CD14-positive monocyte (primary cell): ENCODE measurements at regions not wholly inside any gene's neighbourhood (a gene's known extent, or its start where the extent isn't known, plus 50 kb on each side); places are given as distances from the start of the nearest gene placed in this dataset.

Experiments
- DNase-seq, 3 donors: peaks; one replicate each; pipeline ENCODE4 v3.0.0-alpha.2; 2011 to 2022
- H2AFZ ChIP-seq: 2 replicates; pipeline ENCODE4 v1.6.0; 2012; ENCODE audit warnings: mild to moderate bottlenecking, low read depth, low read length, inconsistent platforms; ENCODE audit not compliant: insufficient read depth, poor library complexity, severe bottlenecking
- H3K27ac ChIP-seq, 2 donors: 1 replicate in 1 of 2; 2 replicates in 1 of 2; pipeline ENCODE4 v1.5.1; 2012 to 2013; ENCODE audit warnings: low read length in 2 of 2, control low read depth in 1 of 2, inconsistent platforms in 1 of 2, low read depth in 1 of 2, mild to moderate bottlenecking in 1 of 2
- H3K27me3 ChIP-seq, 2 donors: one replicate each; pipeline versions ENCODE4 v1.6.0 to v1.6.1; 2011 to 2013; ENCODE audit warnings: low read length in 2 of 2; ENCODE audit not compliant: control insufficient read depth in 2 of 2, insufficient read depth in 2 of 2
- H3K36me3 ChIP-seq, 2 donors: replicated peaks in 1 of 2; 1 replicate in 1 of 2; 2 replicates in 1 of 2; pipeline versions ENCODE4 v1.5.1 to v1.6.1; 2012 to 2013; ENCODE audit warnings: low read length in 2 of 2, control low read depth in 1 of 2, inconsistent platforms in 1 of 2, mild to moderate bottlenecking in 1 of 2; ENCODE audit not compliant: insufficient read depth in 2 of 2, control insufficient read depth in 1 of 2
- H3K4me1 ChIP-seq, 2 donors: 1 replicate in 1 of 2; 2 replicates in 1 of 2; pipeline versions ENCODE4 v1.5.1 to v1.6.1; 2012 to 2013; ENCODE audit warnings: low read length in 2 of 2, control low read depth in 1 of 2, inconsistent platforms in 1 of 2, mild to moderate bottlenecking in 1 of 2, moderate library complexity in 1 of 2; ENCODE audit not compliant: insufficient read depth in 2 of 2, control insufficient read depth in 1 of 2
- H3K4me2 ChIP-seq: replicated peaks from 2 replicates; pipeline ENCODE3; 2012; ENCODE audit warnings: low read length, moderate library complexity, mild to moderate bottlenecking; ENCODE audit not compliant: poor library complexity, severe bottlenecking; ENCODE audit errors: extremely low read depth
- H3K4me3 ChIP-seq, 3 experiments: fragments of 200-600 bp in 1 of 3; sonication (generic) in 1 of 3; replicated peaks in 1 of 3; 1 replicate in 2 of 3; 2 replicates in 1 of 3; pipeline ENCODE4 v1.5.1; 2011 to 2013; ENCODE audit warnings: low read length in 3 of 3, mild to moderate bottlenecking in 3 of 3, control low read depth in 2 of 3, low read depth in 2 of 3, inconsistent platforms in 1 of 3, moderate library complexity in 1 of 3
- H3K79me2 ChIP-seq: 2 replicates; pipeline ENCODE4 v1.6.0; 2012; ENCODE audit warnings: mild to moderate bottlenecking, control low read depth, inconsistent platforms, low read length, moderate library complexity; ENCODE audit not compliant: insufficient read depth
- H3K9ac ChIP-seq: 2 replicates; pipeline ENCODE4 v1.6.0; 2017; ENCODE audit warnings: low read length, mild to moderate bottlenecking; ENCODE audit not compliant: insufficient read depth, poor library complexity, severe bottlenecking
- H3K9me3 ChIP-seq, 2 donors: replicated peaks in 1 of 2; 1 replicate in 1 of 2; 2 replicates in 1 of 2; pipeline versions ENCODE4 v1.5.1 to v1.6.1; 2012 to 2013; ENCODE audit warnings: low read length in 2 of 2, control low read depth in 1 of 2; ENCODE audit not compliant: control insufficient read depth in 1 of 2, insufficient read depth in 1 of 2
- H4K20me1 ChIP-seq: 2 replicates; pipeline ENCODE4 v1.6.0; 2012; ENCODE audit warnings: mild to moderate bottlenecking, low read length, control low read depth, moderate library complexity; ENCODE audit not compliant: insufficient read depth
- H3K27ac Mint-ChIP-seq, 7 donors: one replicate each; pipeline ENCODE4 v1.8.0; 2020; ENCODE audit warnings: mild to moderate bottlenecking in 7 of 7, mixed read lengths in 7 of 7, moderate library complexity in 6 of 7, inconsistent platforms in 2 of 7
- H3K27me3 Mint-ChIP-seq, 3 donors: one replicate each; pipeline ENCODE4 v1.8.0; 2021 to 2022; ENCODE audit warnings: low read depth in 3 of 3, mild to moderate bottlenecking in 3 of 3, mixed read lengths in 3 of 3, moderate library complexity in 3 of 3, inconsistent platforms in 1 of 3
- H3K36me3 Mint-ChIP-seq, 2 donors: one replicate each; pipeline ENCODE4 v1.8.0; 2020; ENCODE audit warnings: mixed read lengths in 2 of 2, inconsistent platforms in 1 of 2, mild to moderate bottlenecking in 1 of 2
- H3K4me1 Mint-ChIP-seq: one replicate; pipeline ENCODE4 v1.8.0; 2020; ENCODE audit warnings: mild to moderate bottlenecking, mixed read lengths
- H3K4me3 Mint-ChIP-seq, 2 donors: one replicate each; pipeline ENCODE4 v1.8.0; 2020; ENCODE audit warnings: mild to moderate bottlenecking in 2 of 2, mixed read lengths in 2 of 2, moderate library complexity in 1 of 2
- H3K9me3 Mint-ChIP-seq, 7 donors: one replicate each; pipeline ENCODE4 v1.8.0; 2020 to 2022; ENCODE audit warnings: mixed read lengths in 7 of 7, mild to moderate bottlenecking in 6 of 7, moderate library complexity in 6 of 7, inconsistent platforms in 2 of 7
- CTCF ChIP-seq: fragments of 200-600 bp; IDR thresholded peaks from one replicate; pipeline ENCODE4 v1.8.0; 2022; ENCODE audit warnings: antibody characterized with exemption, mild to moderate bottlenecking
- WGBS: methylation state at CpG from one replicate; pipeline ENCODE4 v1.1.5; 2013; ENCODE audit warnings: missing lambda C conversion rate; ENCODE audit not compliant: insufficient coverage; 5-methylcytosine and 5-hydroxymethylcytosine counted together
- intact Hi-C, 2 donors: fragments of 100-400 bp; cut with micrococcal nuclease; formaldehyde crosslinking; loops; one replicate each; pipeline versions ENCODE4 v1.15.0 to v1.15.1; 2023

- TF ChIP-seq CTCF: no peak
- Histone ChIP-seq H3K9ac (no peak overlapping the region), H3K36me3 (no peaks in the 10 kb centered on the region), H3K79me2 (no peaks in the 10 kb centered on the region), H3K4me1 (no peaks in the 10 kb centered on the region), H2AFZ (no peak overlapping the region), H3K4me2 (no peak overlapping the region), H3K4me3 (no peak overlapping the region), H3K27ac (no peak overlapping the region), H3K9me3 (no peaks in the 10 kb centered on the region), H4K20me1 (no peaks in the 10 kb centered on the region), H3K27me3 (no peaks in the 10 kb centered on the region)
- H3K27ac Mint-ChIP-seq: no peak overlapping the region
- DNase-seq: no peak
- H3K4me1 Mint-ChIP-seq: no peaks in the 10 kb centered on the region
- no peaks in the 10 kb centered on the region for H3K36me3 Mint-ChIP-seq
- no peak overlapping the region for H3K4me3 Mint-ChIP-seq
- intact Hi-C loops: no loop called here
- WGBS: no CpG with 5 or more reads among the region's 1 CpG
- peaks cover 0 to 3% (median 0%) of the 10 kb centered on the region in 3 donors for H3K27me3 Mint-ChIP-seq
- H3K9me3 Mint-ChIP-seq: peaks cover 0 to 4% (median 2%) of the 10 kb centered on the region in 7 donors
Observed at GRCh38 chr5:82476155-82476554, 198.0 kb upstream of the RPS23 start.

GRCh38 chr5:82473262-82473661 lies 195.1 kb upstream of the RPS23 start:
- no peaks in the 10 kb centered on the region for H3K36me3 Mint-ChIP-seq
- intact Hi-C loops: no loop called here

More at GRCh38 chr5:82473262-82473661, 195.1 kb upstream of the RPS23 start:
- Histone ChIP-seq H3K27me3 (no peaks in the 10 kb centered on the region), H3K4me2 (no peak overlapping the region), H3K4me3 (no peak overlapping the region), H3K9me3 (no peaks in the 10 kb centered on the region), H2AFZ (no peak overlapping the region), H3K4me1 (no peaks in the 10 kb centered on the region), H4K20me1 (no peaks in the 10 kb centered on the region), H3K9ac (no peak overlapping the region), H3K36me3 (no peaks in the 10 kb centered on the region), H3K27ac (no peak overlapping the region), H3K79me2 (no peaks in the 10 kb centered on the region)
- Mint-ChIP-seq H3K4me1 (no peaks in the 10 kb centered on the region), H3K9me3 (peaks cover 0 to 6% (median 0%) of the 10 kb centered on the region in 7 donors), H3K27me3 (no peaks in the 10 kb centered on the region), H3K27ac (no peak overlapping the region), H3K4me3 (no peak overlapping the region)
- TF ChIP-seq CTCF: no peak
- no peak for DNase-seq
